ENCODE measurements at regions not wholly inside any gene's neighbourhood (a gene's known extent, or its start where the extent isn't known, plus 50 kb on each side); places are given as distances from the start of the nearest gene placed in this dataset.

DNA sequence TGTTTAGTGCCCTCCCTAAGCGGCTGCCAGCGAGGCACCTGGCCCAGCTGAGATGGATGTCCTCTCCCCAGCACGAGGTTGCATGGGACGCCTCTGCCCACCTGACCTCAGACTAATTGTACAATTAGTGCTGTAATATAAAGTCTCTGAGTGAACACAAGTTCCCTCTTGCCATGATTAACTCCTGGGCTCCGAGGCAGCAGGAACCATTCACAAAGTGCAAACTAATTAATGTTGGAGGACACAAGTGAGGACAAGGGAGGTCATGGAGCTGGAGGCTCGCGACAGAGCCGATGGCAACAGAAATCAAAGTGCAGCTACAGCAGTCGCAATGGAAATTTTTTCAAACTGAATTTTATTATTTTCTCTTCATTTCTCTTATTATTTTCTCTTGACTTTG, 156.6 kb upstream of the ADARB2 start:
- DNase-seq (ENCODE audit: low spot score in 2 of 2) = no peak
- no peaks in the 10 kb centered on the region for H3K4me1 ChIP-seq
- H3K36me3 ChIP-seq = no peaks in the 10 kb centered on the region
- no peaks in the 10 kb centered on the region for H3K9me3 ChIP-seq
- 83% methylated on average over 9 of the region's 9 CpGs for WGBS
- no peaks in the 10 kb centered on the region for H3K27me3 ChIP-seq
- TF ChIP-seq POLR2A (IDR thresholded peaks at IDR 0.05) (no peak), EP300 (IDR thresholded peaks at IDR 0.05) (no peak), POLR2AphosphoS5 (IDR thresholded peaks at IDR 0.05) (no peak)
- TF ChIP-seq, protein P1, sequence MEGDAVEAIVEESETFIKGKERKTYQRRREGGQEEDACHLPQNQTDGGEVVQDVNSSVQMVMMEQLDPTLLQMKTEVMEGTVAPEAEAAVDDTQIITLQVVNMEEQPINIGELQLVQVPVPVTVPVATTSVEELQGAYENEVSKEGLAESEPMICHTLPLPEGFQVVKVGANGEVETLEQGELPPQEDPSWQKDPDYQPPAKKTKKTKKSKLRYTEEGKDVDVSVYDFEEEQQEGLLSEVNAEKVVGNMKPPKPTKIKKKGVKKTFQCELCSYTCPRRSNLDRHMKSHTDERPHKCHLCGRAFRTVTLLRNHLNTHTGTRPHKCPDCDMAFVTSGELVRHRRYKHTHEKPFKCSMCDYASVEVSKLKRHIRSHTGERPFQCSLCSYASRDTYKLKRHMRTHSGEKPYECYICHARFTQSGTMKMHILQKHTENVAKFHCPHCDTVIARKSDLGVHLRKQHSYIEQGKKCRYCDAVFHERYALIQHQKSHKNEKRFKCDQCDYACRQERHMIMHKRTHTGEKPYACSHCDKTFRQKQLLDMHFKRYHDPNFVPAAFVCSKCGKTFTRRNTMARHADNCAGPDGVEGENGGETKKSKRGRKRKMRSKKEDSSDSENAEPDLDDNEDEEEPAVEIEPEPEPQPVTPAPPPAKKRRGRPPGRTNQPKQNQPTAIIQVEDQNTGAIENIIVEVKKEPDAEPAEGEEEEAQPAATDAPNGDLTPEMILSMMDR (IDR thresholded peaks at IDR 0.05) = no peak
- H3K4me3 ChIP-seq = no peak overlapping the region
- H3K27ac ChIP-seq = no peak overlapping the region

DNA sequence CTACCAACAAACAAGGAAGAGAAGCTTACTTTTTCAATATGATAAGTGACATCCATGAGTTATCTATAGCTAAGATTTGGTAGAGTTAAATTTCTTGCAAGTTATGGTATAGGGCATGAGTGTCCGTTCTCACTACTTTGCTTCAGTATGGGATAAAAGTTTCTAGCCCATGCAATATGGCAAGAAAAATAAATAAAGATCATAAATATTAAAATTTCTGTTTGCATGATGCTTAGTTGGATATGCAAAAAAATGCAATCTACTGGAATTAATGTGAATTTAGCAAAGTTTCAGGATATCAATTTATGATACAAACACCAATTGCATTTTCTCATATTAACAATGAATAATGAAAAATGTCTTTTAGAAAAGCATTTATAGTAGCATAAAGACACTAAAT, 148.7 kb upstream of the ADARB2 start:
- no peak for DNase-seq (ENCODE audit: low spot score in 2 of 2)
- WGBS = 86% methylated on average over 1 of the region's 1 CpG
- H3K4me1 ChIP-seq = no peaks in the 10 kb centered on the region

DNA sequence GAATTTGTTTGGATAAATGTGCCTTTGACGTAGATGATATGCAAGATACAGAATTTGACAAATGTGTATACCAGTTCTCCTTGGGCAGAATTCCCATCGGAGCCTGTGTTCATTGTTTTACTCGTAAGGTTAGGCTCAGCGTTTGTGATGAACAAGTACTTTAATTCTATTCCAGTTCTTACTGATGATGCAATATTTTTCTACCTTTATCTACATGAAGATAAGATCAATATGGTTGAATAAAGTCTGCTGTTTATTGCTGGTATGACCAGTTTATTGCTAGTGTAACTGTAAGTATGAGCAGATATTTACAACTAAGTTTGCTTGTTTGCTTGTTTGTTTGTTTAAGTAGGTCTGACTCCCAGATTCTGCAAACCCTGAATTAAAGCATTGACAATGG, 145.4 kb upstream of the ADARB2 start:
- TF ChIP-seq POLR2A (IDR thresholded peaks at IDR 0.05) (no peak), EP300 (IDR thresholded peaks at IDR 0.05) (no peak), POLR2AphosphoS5 (IDR thresholded peaks at IDR 0.05) (no peak)
- TF ChIP-seq, protein P1 (IDR thresholded peaks at IDR 0.05) = no peak
- WGBS = 62% methylated on average over 4 of the region's 4 CpGs
- Histone ChIP-seq H3K27ac (no peak overlapping the region), H3K4me3 (no peak overlapping the region), H3K4me1 (no peaks in the 10 kb centered on the region), H3K27me3 (no peaks in the 10 kb centered on the region), H3K36me3 (no peaks in the 10 kb centered on the region), H3K9me3 (peaks cover 3% of the 10 kb centered on the region)
- DNase-seq (ENCODE audit: low spot score in 2 of 2) = no peak

More for the DNA sequence above, 148.7 kb upstream of the ADARB2 start:
- Histone ChIP-seq H3K27ac (no peak overlapping the region), H3K4me3 (no peak overlapping the region), H3K27me3 (no peaks in the 10 kb centered on the region), H3K9me3 (peaks cover 3% of the 10 kb centered on the region), H3K36me3 (no peaks in the 10 kb centered on the region)
- TF ChIP-seq, protein P1 (IDR thresholded peaks at IDR 0.05) = no peak

DNA sequence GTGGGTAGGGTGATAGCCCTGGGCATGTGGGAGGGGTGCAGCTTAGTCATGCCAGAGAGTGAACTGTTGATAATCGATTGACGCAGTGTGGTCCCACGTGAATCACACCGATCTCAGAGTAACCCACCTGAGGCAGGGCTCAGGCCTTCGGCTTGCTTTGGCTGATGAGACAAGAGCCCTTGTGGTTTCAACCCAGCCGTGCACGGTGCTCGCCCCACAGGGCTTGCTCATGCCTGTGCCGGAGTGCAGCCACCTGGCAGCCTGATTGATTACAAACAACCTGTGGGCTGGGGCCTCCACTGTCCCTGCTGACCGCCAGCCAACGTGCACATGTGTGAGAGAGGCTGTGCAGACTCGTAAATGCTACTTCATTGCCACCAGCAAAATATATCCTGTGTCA, 144.9 kb upstream of the ADARB2 start:
- WGBS = 70% methylated on average over 7 of the region's 12 CpGs
- H3K4me3 ChIP-seq = no peak overlapping the region
- TF ChIP-seq EP300 (IDR thresholded peaks at IDR 0.05) (no peak), POLR2AphosphoS5 (IDR thresholded peaks at IDR 0.05) (no peak)
- TF ChIP-seq, protein P1 (IDR thresholded peaks at IDR 0.05) = no peak
- H3K4me1 ChIP-seq = no peaks in the 10 kb centered on the region
- DNase-seq (ENCODE audit: low spot score in 2 of 2) = no peak
- H3K27me3 ChIP-seq = no peaks in the 10 kb centered on the region
- no peak overlapping the region for H3K27ac ChIP-seq
- no peaks in the 10 kb centered on the region for H3K36me3 ChIP-seq
- peaks cover 3% of the 10 kb centered on the region for H3K9me3 ChIP-seq

DNA sequence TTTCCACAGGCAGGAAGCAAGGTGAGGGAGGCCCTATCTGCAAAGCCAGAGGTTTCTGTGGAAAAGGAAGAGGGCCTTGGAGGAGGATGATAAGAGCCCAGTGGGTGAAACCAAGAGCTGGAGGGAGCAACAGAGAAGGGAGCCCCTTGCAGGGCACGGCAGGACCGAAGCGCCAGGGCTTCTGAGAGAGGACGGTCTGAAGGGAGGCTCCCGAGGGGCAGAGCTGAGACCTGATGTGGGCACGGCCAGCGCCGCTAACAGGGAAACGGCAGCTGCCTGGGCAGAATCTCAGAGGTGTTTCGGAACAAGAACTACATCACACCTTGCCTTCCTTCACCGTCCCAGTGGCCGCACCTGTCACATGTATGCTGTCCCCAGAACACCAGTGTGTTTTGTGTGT, 144.3 kb upstream of the ADARB2 start:
- H3K9me3 ChIP-seq = peaks cover 3% of the 10 kb centered on the region
- no peak overlapping the region for H3K4me3 ChIP-seq
- H3K27ac ChIP-seq = no peak overlapping the region
- no peak for DNase-seq (ENCODE audit: low spot score in 2 of 2)
- no peaks in the 10 kb centered on the region for H3K36me3 ChIP-seq
- H3K27me3 ChIP-seq = no peaks in the 10 kb centered on the region
- no peak for TF ChIP-seq POLR2A (IDR thresholded peaks at IDR 0.05)
- TF ChIP-seq POLR2AphosphoS5 (IDR thresholded peaks at IDR 0.05) = no peak
- TF ChIP-seq EP300 (IDR thresholded peaks at IDR 0.05) = no peak
- TF ChIP-seq, protein P1 (IDR thresholded peaks at IDR 0.05) = no peak
- no peaks in the 10 kb centered on the region for H3K4me1 ChIP-seq
- 86% methylated on average over 12 of the region's 12 CpGs for WGBS

Measured in suprapubic skin (tissue), 4 donors.